ENCODE measurements at regions not wholly inside any gene's neighbourhood (a gene's known extent, or its start where the extent isn't known, plus 50 kb on each side); places are given as distances from the start of the nearest gene placed in this dataset.

DNA sequence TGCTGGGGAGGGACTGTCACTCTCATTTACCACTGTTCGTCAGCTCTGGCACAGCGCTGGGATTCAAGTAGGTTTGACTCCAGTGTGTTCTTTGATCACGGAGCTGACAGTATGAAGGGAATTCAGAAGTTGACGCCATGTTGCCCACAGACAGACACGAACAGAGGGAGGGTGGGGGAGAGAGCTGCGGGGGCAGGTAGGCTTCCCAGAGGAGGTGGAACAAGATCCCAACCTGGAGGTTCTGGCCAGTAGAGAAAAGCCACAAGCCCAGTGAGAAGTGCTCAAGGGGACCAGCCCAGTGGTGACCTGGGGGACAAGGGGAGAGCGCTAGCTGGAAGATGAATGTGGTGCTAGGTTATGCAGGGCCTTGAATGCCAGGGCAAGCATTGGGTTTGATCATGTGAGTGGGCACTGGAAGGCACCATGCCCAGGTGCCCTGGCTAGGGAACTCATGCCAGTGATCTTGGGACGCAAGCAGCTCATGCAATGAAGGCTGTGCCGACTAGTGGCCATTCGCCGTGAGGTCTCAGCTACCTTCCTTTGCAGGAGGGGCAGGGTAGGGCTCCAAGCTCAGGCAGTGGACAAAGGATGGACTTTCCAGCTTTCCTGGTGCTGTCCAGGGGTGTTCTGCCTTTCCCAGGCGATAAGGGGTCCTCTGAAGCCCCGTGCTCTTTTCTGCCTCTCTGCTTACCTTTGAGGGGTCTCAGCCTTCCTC is 50.4 kb upstream of the APCDD1L start:
- no peak overlapping the region for H4K8ac ChIP-seq (ENCODE audit: low read depth, low read length)
- no peaks in the 10 kb centered on the region for H3K27me3 ChIP-seq (ENCODE audit: insufficient read depth, low read length)
- H3K23ac ChIP-seq (ENCODE audit: low read length), result no peak overlapping the region
- H3K4ac ChIP-seq (ENCODE audit: low read depth, low read length), result no peak overlapping the region
- H3K9ac ChIP-seq (ENCODE audit: low read length), result no peak overlapping the region
- no peak overlapping the region for H4K91ac ChIP-seq (ENCODE audit: low read depth, low read length)
- no peak overlapping the region for H3K4me2 ChIP-seq (ENCODE audit: low read length)
- no peak overlapping the region for H2AFZ ChIP-seq (ENCODE audit: insufficient read depth, low read length, poor library complexity)
- peaks cover 11 to 14% of the 10 kb centered on the region in 2 experiments for H3K4me1 ChIP-seq (ENCODE audit: control insufficient read depth in 1 of 2, insufficient read depth in 2 of 2, low read length in 2 of 2)
- H2AK5ac ChIP-seq (ENCODE audit: low read length), result no peak overlapping the region
- H3K79me2 ChIP-seq (ENCODE audit: control insufficient read depth, insufficient read depth, low read length, poor library complexity), result no peaks in the 10 kb centered on the region
- H3K79me1 ChIP-seq (ENCODE audit: low read length), result peaks cover 5% of the 10 kb centered on the region
- no peak overlapping the region for H2BK120ac ChIP-seq (ENCODE audit: insufficient read depth, low read length, poor library complexity)
- no CpG with 5 or more reads among the region's 13 CpGs for WGBS (ENCODE audit: extremely low coverage, insufficient coverage, insufficient read length)
- no peaks in the 10 kb centered on the region for H3K36me3 ChIP-seq (ENCODE audit: control insufficient read depth in 1 of 2, insufficient read depth in 2 of 2, low read length in 2 of 2)
- no peak overlapping the region for H3K4me3 ChIP-seq (ENCODE audit: low read depth, low read length)
- H4K12ac ChIP-seq (ENCODE audit: low read depth, low read length), result no peak overlapping the region
- no peak overlapping the region for H3K14ac ChIP-seq (ENCODE audit: low read length)
- H3K9me3 ChIP-seq (ENCODE audit: insufficient read depth, low read depth, low read length), result no peaks in the 10 kb centered on the region
- no peak overlapping the region for H3K18ac ChIP-seq (ENCODE audit: low read length)
- H2BK5ac ChIP-seq (ENCODE audit: low read depth, low read length, poor library complexity), result no peak overlapping the region
- no peak overlapping the region for H2BK12ac ChIP-seq (ENCODE audit: low read length)
- no peak for DNase-seq
- no peak overlapping the region for H3K27ac ChIP-seq (ENCODE audit: low read depth, low read length)

Data from trophoblast cell (in vitro differentiated cells and primary cell).